OCI-LY7 (cell line): ENCODE measurements at regions not wholly inside any gene's neighbourhood (a gene's known extent, or its start where the extent isn't known, plus 50 kb on each side); places are given as distances from the start of the nearest gene placed in this dataset.

Experiments used
- BruUV-seq: library from RNA; stranded (reverse); fragments of 400-500 nt; replicated peaks from 2 replicates; lab custom pipeline; 2021; lab: Mats Ljungman, UMichigan
- CTCF ChIA-PET: fragments of 300-600 bp; sonication (Branson Sonifier 250); formaldehyde crosslinking; loops from one replicate; lab custom pipeline; 2022; ENCODE audit warnings: antibody characterized with exemption; ENCODE audit not compliant: unreplicated experiment; lab: Charles Lee
- POLR2A ChIA-PET: fragments of 300-600 bp; sonication (Branson Sonifier 250); formaldehyde crosslinking; loops from one replicate; lab custom pipeline; 2022; ENCODE audit warnings: antibody characterized with exemption; lab: Charles Lee
- DNase-seq: peaks from one replicate; pipeline ENCODE4 v3.0.0-alpha.2; 2015; ENCODE audit warnings: low spot score
- H2AFZ ChIP-seq: fragments of 200-600 bp; sonication (generic), shearing (Covaris generic); 2 replicates; pipeline ENCODE4 v1.6.1; 2014; ENCODE audit warnings: mild to moderate bottlenecking, antibody characterized with exemption, low read length, moderate library complexity
- H3K27ac ChIP-seq: fragments of 200-600 bp; sonication (generic); 2 replicates; pipeline ENCODE4 v1.5.1; 2014; ENCODE audit warnings: mixed run types, low read depth, mild to moderate bottlenecking, moderate library complexity, low read length, inconsistent platforms; ENCODE audit not compliant: poor library complexity, severe bottlenecking
- H3K36me3 ChIP-seq: fragments of 200-600 bp; sonication (generic); 2 replicates; pipeline ENCODE4 v1.6.1; 2014; ENCODE audit warnings: mild to moderate bottlenecking, antibody characterized with exemption, low read length, moderate library complexity, mixed read lengths; ENCODE audit not compliant: insufficient read depth
- H3K4me1 ChIP-seq: fragments of 200-600 bp; sonication (generic); 2 replicates; pipeline ENCODE4 v1.5.1; 2014; ENCODE audit warnings: mild to moderate bottlenecking, low read length; ENCODE audit not compliant: insufficient read depth, poor library complexity, severe bottlenecking
- H3K4me2 ChIP-seq: fragments of 200-600 bp; sonication (generic); 2 replicates; pipeline ENCODE4 v1.6.1; 2014; ENCODE audit warnings: mild to moderate bottlenecking, low read length
- H3K4me3 ChIP-seq: fragments of 200-600 bp; sonication (generic); 2 replicates; pipeline ENCODE4 v1.5.1; 2014; ENCODE audit warnings: mild to moderate bottlenecking, low read depth, low read length; ENCODE audit not compliant: poor library complexity, severe bottlenecking
- H3K79me2 ChIP-seq: fragments of 200-600 bp; sonication (generic); 2 replicates; pipeline ENCODE4 v1.6.1; 2016; ENCODE audit warnings: low read depth, mild to moderate bottlenecking, low read length, moderate library complexity, mixed read lengths; ENCODE audit not compliant: insufficient read depth
- H3K9me2 ChIP-seq: fragments of 200-600 bp; sonication (generic); 2 replicates; pipeline ENCODE4 v1.6.1; 2016; ENCODE audit warnings: mild to moderate bottlenecking, low read length, mixed read lengths; ENCODE audit not compliant: insufficient read depth
- H3K9me3 ChIP-seq: fragments of 200-600 bp; sonication (generic); 2 replicates; pipeline ENCODE4 v1.6.1; 2014; ENCODE audit warnings: mild to moderate bottlenecking, mixed run types, low read length, mixed read lengths
- H4K20me1 ChIP-seq: fragments of 200-600 bp; sonication (generic); 2 replicates; pipeline ENCODE4 v1.6.1; 2014; ENCODE audit warnings: mild to moderate bottlenecking, antibody characterized with exemption, low read length, moderate library complexity, mixed read lengths; ENCODE audit not compliant: insufficient read depth
- EZH2phosphoT487 ChIP-seq: fragments of 200-600 bp; sonication (generic); IDR thresholded peaks from 2 replicates; pipeline ENCODE4 v1.6.1; 2018; ENCODE audit warnings: low read depth, borderline replicate concordance, mild to moderate bottlenecking, mixed run types, antibody characterized with exemption, low read length, moderate library complexity, mixed read lengths
- intact Hi-C: fragments of 100-400 bp; cut with micrococcal nuclease; formaldehyde crosslinking; loops from one replicate; pipeline ENCODE4 v1.10.0; 2022; ENCODE audit not compliant: unreplicated experiment
- TF ChIP-seq, protein P1 (sequence below): fragments of 200-600 bp; sonication (generic); conservative IDR thresholded peaks from 2 replicates; pipeline ENCODE4 v1.5.1; 2014; ENCODE audit warnings: mild to moderate bottlenecking, antibody characterized with exemption, low read length, moderate library complexity, mixed read lengths

DNA sequence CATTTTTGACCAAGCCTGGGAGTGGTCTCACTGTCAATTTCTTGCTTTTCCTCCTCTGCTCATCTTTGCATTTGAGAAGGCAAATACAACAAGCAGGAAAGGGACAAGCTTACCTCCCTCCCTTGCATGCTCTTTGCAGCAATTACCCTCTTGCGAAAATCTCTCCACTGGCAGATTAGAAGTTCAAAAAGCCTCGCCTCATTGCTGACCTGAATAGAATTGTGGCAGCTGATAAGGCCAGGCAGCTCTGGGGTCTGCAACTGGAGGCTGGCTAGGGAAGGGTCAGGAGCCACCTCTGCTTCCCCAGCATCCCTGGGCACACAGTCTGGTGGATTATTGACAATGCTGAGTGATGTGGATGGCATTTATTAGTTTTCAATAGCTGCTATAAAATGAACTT is 362.3 kb upstream of the KIF2A start:
- intact Hi-C loops, result no loop called here
- CTCF ChIA-PET, result no interaction called here

DNA sequence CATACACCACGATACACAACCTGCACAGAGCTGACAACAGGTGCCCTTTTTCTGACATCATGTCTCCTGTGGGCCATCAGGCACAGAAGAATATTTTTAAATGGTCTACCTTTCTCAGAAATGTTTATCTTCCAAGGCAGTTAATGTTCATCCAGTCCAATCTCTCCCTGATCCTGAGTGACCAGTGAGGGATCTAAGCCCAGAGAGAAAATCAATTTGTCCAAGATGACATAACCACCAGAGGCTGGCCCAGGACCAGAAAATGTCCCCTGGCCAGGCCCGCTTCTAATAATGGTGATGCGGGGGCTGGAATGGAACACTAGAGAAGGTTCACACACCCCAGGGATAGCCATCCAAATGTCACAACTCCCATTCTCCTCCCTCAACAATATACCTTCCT is 357.9 kb upstream of the KIF2A start:
- Histone ChIP-seq H3K4me3 (no peak overlapping the region), H4K20me1 (no peaks in the 10 kb centered on the region), H2AFZ (no peak overlapping the region), H3K27ac (no peak overlapping the region), H3K36me3 (no peaks in the 10 kb centered on the region), H3K4me2 (no peak overlapping the region), H3K9me2 (no peaks in the 10 kb centered on the region), H3K9me3 (no peaks in the 10 kb centered on the region), H3K79me2 (no peaks in the 10 kb centered on the region), H3K4me1 (no peaks in the 10 kb centered on the region)
- DNase-seq, result no peak
- ChIA-PET CTCF (no interaction called here), POLR2A (no interaction called here)
- no TSS peak for BruUV-seq
- intact Hi-C loops, result no loop called here
- TF ChIP-seq, protein P1, sequence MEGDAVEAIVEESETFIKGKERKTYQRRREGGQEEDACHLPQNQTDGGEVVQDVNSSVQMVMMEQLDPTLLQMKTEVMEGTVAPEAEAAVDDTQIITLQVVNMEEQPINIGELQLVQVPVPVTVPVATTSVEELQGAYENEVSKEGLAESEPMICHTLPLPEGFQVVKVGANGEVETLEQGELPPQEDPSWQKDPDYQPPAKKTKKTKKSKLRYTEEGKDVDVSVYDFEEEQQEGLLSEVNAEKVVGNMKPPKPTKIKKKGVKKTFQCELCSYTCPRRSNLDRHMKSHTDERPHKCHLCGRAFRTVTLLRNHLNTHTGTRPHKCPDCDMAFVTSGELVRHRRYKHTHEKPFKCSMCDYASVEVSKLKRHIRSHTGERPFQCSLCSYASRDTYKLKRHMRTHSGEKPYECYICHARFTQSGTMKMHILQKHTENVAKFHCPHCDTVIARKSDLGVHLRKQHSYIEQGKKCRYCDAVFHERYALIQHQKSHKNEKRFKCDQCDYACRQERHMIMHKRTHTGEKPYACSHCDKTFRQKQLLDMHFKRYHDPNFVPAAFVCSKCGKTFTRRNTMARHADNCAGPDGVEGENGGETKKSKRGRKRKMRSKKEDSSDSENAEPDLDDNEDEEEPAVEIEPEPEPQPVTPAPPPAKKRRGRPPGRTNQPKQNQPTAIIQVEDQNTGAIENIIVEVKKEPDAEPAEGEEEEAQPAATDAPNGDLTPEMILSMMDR, result no peak
- no peak for TF ChIP-seq EZH2phosphoT487

More for the DNA sequence above, 362.3 kb upstream of the KIF2A start:
- Histone ChIP-seq H3K9me2 (no peaks in the 10 kb centered on the region), H3K4me2 (no peak overlapping the region), H3K4me3 (no peak overlapping the region), H3K27ac (no peak overlapping the region), H3K79me2 (no peaks in the 10 kb centered on the region), H3K36me3 (no peaks in the 10 kb centered on the region), H3K4me1 (no peaks in the 10 kb centered on the region), H3K9me3 (no peaks in the 10 kb centered on the region), H4K20me1 (no peaks in the 10 kb centered on the region), H2AFZ (no peak overlapping the region)
- no peak for TF ChIP-seq EZH2phosphoT487
- TF ChIP-seq, protein P1, result no peak
- no TSS peak for BruUV-seq
- DNase-seq, result no peak
- POLR2A ChIA-PET, result interaction anchor here (0.6 kb wide), 1 partner anchor 184 kb away, joined by 3 read pairs; no protein-coding TSS in a partner anchor

DNA sequence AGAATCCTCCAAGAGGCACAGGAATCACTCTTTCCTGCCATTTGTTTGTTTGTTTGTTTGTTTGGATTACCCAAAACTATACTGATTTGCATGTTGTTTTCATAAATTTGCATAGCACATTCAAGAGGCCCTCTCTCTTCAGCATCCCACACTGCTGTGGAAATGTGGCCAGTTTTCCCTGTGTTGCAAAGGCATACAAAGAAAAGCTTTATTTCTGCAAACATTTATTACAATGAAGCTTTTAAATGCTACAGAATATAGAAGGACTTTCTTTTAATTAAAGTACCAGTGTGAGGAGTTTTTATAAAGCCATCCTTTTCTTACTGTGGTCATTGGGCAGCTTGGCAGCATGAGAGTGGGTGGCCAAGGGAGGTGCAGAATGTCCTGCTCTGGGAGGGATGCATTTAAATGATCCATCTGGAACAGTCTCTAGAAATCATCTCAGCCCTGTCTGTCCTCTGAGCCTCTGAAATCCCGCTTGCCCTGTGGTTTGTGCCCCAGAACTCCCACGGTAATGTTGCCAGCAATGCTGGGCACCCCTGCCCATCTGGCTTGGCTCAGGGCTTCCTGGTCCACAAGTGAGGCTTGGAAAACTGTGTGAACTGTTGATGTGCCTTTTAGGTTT is 356.8 kb upstream of the KIF2A start:
- BruUV-seq, result no TSS peak
- no peak overlapping the region for H3K4me3 ChIP-seq
- TF ChIP-seq, protein P1, result no peak
- TF ChIP-seq EZH2phosphoT487, result no peak
- DNase-seq, result no peak
- H2AFZ ChIP-seq, result no peak overlapping the region
- no peaks in the 10 kb centered on the region for H3K79me2 ChIP-seq
- no peaks in the 10 kb centered on the region for H3K36me3 ChIP-seq
- CTCF ChIA-PET, result no interaction called here
- H3K9me3 ChIP-seq, result no peaks in the 10 kb centered on the region
- intact Hi-C loops, result no loop called here
- H3K4me2 ChIP-seq, result no peak overlapping the region
- POLR2A ChIA-PET, result no interaction called here
- H3K27ac ChIP-seq, result no peak overlapping the region
- H3K4me1 ChIP-seq, result no peaks in the 10 kb centered on the region
- H3K9me2 ChIP-seq, result no peaks in the 10 kb centered on the region
- H4K20me1 ChIP-seq, result no peaks in the 10 kb centered on the region
